HL-60 (cell line): ENCODE measurements at regions not wholly inside any gene's neighbourhood (a gene's known extent, or its start where the extent isn't known, plus 50 kb on each side); places are given as distances from the start of the nearest gene placed in this dataset.

Source experiments
- GABPA ChIP-seq: IDR thresholded peaks from 2 replicates; pipeline ENCODE4 v1.6.1; 2012; ENCODE audit warnings: low read depth
- POLR2AphosphoS5 ChIP-seq: IDR thresholded peaks from 2 replicates; pipeline ENCODE4 v1.6.1; 2012; ENCODE audit warnings: low read depth
- SPI1 ChIP-seq: IDR thresholded peaks from 2 replicates; pipeline ENCODE4 v1.6.1; 2012; ENCODE audit warnings: low read depth, mild to moderate bottlenecking, borderline replicate concordance
- TF ChIP-seq, protein P1 (sequence below): IDR thresholded peaks from one replicate; pipeline ENCODE4 v1.5.1; 2011; ENCODE audit warnings: low read length, control low read depth, inconsistent platforms; ENCODE audit not compliant: insufficient read depth
- TF ChIP-seq, protein P2 (sequence below): IDR thresholded peaks from 2 replicates; pipeline ENCODE4 v1.6.1; 2012; ENCODE audit warnings: low read depth; ENCODE audit not compliant: insufficient replicate concordance

DNA sequence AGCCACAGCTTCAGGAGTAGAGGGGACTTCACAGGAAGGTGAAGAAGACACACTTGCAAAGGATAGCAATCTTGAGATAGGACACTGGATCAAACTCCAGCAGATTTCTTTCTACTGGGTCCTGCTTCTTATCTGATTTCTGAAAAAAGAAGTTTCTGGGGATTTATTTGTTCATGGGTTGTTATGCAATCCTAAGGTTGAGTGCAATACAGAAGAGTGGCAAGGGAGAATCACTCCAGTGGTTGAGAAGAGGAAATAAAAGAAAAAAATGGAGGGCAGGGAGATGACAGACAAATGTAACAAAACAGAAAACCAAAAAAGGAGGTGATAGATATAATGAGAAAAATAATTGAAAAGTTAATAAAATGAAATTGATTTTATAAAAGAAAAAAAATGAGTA, 858.3 kb downstream of the TUSC7 start:
- TF ChIP-seq, protein P1, sequence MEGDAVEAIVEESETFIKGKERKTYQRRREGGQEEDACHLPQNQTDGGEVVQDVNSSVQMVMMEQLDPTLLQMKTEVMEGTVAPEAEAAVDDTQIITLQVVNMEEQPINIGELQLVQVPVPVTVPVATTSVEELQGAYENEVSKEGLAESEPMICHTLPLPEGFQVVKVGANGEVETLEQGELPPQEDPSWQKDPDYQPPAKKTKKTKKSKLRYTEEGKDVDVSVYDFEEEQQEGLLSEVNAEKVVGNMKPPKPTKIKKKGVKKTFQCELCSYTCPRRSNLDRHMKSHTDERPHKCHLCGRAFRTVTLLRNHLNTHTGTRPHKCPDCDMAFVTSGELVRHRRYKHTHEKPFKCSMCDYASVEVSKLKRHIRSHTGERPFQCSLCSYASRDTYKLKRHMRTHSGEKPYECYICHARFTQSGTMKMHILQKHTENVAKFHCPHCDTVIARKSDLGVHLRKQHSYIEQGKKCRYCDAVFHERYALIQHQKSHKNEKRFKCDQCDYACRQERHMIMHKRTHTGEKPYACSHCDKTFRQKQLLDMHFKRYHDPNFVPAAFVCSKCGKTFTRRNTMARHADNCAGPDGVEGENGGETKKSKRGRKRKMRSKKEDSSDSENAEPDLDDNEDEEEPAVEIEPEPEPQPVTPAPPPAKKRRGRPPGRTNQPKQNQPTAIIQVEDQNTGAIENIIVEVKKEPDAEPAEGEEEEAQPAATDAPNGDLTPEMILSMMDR: no peak
- TF ChIP-seq POLR2AphosphoS5: no peak
- TF ChIP-seq, protein P2, sequence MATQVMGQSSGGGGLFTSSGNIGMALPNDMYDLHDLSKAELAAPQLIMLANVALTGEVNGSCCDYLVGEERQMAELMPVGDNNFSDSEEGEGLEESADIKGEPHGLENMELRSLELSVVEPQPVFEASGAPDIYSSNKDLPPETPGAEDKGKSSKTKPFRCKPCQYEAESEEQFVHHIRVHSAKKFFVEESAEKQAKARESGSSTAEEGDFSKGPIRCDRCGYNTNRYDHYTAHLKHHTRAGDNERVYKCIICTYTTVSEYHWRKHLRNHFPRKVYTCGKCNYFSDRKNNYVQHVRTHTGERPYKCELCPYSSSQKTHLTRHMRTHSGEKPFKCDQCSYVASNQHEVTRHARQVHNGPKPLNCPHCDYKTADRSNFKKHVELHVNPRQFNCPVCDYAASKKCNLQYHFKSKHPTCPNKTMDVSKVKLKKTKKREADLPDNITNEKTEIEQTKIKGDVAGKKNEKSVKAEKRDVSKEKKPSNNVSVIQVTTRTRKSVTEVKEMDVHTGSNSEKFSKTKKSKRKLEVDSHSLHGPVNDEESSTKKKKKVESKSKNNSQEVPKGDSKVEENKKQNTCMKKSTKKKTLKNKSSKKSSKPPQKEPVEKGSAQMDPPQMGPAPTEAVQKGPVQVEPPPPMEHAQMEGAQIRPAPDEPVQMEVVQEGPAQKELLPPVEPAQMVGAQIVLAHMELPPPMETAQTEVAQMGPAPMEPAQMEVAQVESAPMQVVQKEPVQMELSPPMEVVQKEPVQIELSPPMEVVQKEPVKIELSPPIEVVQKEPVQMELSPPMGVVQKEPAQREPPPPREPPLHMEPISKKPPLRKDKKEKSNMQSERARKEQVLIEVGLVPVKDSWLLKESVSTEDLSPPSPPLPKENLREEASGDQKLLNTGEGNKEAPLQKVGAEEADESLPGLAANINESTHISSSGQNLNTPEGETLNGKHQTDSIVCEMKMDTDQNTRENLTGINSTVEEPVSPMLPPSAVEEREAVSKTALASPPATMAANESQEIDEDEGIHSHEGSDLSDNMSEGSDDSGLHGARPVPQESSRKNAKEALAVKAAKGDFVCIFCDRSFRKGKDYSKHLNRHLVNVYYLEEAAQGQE: no peak
- TF ChIP-seq SPI1: no peak
- no peak for TF ChIP-seq GABPA
